ENCODE measurements at regions not wholly inside any gene's neighbourhood (a gene's known extent, or its start where the extent isn't known, plus 50 kb on each side); places are given as distances from the start of the nearest gene placed in this dataset.
"Not testable (repeated sequence)": the region's sequence is repeated elsewhere in the genome, so short reads cannot be mapped to it uniquely, and the experiment has no call there.

DNA sequence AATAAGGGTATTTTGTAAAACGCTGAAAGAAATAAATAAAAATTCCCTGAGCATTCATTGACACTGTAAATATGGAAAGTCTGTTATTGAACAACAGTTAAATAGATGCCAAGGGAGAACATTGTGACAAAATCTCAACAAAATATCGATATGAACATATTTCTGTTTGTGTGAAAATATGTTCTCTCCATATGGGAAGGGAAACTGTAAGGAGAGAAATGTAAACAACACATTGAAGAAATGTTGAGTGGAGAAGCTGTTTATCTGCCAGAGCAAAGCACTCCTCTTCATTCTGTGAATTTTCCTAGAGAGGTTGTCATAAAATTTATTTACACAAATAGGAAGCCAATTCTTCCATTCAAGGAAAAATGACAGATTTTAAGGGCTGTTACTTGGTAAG is 57.1 kb upstream of the EOMES start:
- no peak for DNase-seq

DNA sequence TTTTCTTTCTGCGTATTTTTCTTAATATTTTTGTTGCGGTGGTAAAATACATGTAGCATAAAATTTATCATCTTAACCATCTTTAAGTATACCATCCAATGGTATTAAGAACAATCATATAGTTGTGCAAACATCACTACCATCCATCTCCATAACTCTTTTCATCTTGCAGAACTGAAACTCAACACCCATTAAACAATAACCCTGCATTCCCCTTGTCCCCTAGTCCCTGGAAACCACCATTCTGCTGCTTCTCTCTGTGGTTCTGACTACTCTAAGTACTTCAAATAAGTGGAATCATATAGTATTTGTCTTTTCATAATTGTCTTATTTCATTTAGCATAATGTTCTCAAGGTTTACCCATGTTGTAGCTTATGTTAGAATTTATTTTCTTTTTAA is 67.3 kb upstream of the EOMES start:
- no peak for DNase-seq

DNA sequence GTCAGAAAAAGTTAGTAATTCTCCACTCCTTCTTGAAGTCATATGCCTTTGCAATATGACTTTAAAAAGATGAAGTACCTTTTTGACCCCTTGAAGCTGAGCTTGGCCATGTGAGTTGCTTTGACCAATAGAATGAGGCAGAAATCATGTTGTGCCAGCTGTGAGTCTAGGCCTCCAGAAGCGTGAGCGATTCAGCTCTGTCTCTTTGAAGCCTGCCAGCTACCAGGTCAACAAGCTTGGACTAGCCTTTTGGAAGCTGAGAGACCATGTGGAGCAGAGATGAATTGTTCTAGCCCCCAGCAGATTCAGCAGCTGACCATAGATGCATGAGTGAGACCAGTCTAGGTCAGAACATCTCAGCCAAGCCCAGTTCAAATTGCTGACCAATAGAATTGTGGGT is 69.8 kb upstream of the EOMES start:
- DNase-seq = no peak

DNA sequence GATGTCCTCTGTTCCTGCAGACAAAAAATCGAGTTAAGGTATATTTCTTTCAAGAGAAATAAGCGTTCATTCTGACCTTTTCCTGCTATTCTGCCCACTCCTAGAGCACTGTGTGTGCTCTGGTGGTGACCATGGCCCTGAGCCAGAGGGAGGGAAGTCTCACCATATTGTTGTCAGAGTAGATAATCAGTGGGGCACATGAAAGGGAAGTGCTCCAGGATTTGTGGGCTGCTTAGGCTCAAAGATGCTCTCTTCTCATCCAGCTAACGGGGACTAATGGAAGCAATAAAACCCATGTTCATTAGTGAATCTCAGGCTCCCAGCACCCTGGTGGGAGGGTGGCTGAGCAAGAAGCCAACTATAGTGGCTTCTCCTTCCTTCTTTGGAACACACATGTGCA is 70.7 kb upstream of the EOMES start:
- DNase-seq = no peak

DNA sequence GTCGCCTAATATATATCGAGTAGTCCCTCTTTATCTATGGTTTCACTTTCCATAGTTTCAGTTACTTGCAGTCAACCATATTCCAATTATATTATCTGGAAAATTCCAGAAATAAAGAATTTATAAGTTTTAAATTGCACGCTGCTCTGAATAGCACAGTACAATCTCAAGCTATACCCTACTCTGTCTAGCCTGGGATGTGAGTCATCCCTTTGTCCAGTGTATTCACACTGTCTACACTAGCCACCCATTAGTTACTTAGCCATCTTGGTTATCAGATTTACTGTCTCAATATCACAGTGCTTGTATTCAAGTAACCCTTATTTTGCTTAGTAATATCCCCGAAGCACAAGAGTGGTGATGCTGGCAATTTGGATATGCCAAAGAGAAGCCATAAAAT is 72.1 kb upstream of the EOMES start:
- DNase-seq = no peak

DNA sequence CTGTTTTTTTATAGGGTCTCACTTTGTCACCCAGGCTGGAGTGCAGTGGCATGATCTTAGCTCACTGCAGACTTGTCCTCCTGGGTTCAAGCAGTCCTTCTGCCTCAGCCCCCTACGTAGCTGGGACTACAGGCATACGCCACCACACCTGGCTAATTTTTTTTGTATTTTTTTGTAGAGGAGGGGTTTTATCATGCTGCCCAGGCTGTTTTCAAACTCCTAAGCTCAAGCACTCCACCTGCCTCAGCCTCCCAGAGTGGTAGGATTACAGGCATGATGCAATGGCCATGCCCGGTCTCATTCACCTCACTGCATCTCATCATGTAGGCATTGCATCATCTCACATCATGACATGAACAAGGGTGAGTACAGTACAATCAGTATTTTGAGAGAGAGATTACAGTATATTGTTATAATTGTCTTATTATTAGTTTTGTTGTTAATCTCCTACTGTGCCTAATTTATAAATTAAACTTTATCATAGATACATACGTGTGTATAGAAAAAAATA is 74.3 kb upstream of the EOMES start:
- no peak for DNase-seq

DNA sequence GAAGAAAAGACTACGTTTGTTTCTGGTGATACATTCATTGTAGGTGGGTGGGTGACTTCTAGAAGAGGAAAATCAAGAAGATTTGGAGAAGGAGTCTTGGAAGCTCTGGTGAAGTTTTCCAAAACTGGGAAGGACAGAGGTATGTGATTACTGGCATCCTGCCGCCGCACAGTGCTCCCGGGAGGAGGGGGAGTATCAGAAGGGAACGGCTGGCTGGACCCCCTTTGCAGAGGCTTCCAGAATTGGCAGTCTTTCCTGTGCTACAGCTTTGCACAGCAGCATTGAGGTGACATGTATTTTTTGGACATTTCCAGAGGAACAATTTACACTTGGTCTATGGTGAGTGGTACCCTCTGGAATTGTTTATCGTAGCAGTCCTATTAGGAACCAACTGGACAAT is 75.7 kb upstream of the EOMES start:
- no peak for DNase-seq

DNA sequence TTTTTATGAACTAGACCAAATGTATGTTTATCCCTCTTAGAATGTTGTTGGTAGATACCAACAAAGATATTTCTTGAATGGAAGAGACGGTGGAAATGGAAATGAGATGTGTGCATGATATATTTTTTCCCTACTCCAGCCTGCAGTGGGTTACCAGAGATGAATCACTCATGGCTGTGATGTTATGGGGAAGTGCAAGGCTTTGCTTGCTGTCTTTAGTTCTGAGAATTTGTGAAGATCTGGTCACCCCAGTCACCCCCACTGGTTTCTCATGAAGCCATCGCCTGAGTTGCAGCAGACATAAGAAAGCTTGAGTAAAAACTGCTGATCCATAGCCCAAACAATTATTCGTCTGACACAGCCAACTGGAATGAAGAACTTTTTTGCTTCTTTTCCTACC is 78.1 kb upstream of the EOMES start:
- DNase-seq = no peak

DNA sequence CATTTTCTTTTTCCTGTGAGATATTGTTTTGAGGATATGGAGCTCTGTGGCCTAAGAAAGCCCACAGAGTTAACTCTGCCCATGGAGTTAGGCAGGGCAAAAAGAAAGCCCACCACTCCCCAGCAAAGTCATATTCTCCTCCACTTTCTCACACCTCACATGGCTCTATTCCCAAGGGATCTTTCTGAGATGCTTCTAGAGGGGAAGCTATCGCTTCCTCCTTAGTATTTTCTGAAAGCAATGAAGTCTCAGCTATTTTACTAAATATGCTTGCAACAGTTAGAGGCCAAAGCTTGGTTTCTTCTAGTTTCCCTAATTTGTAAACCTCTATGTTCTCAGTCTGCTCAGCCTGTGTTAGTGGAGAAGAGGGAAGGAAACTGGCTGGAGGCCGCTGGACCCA is 80.3 kb upstream of the EOMES start:
- DNase-seq = no peak

DNA sequence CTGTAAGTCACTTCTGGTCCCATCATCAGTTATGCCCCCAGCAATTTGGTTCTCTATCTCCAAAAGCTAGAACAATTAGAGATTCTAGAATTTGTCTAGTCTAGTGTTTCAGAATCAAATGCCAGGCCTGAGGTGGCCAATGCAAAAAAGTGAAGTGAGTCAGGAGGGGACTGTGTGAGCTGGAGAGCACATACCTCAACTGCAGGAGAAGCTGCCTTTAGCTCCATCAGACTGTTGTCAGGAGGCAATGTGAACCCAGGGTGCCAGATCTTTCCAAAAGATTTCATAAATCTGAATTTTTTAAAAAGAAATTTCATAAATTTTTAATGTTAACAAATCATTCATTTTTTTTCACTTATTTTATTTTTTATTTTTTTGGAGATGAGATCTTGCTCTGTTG is 80.7 kb upstream of the EOMES start:
- no peak for DNase-seq

DNA sequence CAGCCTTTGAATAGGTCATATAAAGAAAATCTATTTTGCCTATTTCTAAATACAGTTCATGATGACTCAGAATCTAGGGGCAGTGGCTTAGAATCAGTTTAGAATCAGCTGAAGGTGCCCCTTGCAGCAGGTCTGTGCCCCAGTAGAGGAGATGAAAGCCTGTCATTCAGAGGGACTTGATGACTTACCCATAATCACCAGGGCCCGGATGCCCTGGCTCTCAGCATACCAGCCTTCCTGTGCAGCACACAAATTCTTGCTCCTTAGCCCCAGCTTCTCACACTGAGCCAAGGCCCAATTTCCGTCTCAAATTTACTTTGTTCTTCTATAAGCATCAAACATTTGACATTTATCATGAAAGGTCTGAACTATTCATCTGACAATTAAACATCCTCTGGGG is 83.2 kb upstream of the EOMES start:
- DNase-seq = no peak

DNA sequence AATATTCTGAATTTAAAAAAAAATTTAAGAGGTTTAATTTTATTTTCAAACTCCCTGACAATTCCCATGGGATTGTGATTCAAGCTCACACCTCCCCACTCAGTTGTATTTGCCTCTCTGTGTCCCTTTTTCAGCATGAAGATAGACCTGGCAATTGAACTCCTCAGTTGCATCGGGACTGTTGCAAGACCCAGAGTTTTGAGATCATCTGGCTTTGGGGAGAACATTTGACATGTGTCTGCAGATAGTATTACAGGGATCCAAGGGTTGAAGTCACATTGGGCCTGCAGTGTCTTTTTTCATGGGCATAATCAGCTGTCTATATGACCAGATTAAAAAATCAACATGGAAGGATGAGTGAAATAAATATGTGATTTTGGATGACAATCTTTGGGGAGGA is 91.1 kb upstream of the EOMES start:
- DNase-seq = no peak

DNA sequence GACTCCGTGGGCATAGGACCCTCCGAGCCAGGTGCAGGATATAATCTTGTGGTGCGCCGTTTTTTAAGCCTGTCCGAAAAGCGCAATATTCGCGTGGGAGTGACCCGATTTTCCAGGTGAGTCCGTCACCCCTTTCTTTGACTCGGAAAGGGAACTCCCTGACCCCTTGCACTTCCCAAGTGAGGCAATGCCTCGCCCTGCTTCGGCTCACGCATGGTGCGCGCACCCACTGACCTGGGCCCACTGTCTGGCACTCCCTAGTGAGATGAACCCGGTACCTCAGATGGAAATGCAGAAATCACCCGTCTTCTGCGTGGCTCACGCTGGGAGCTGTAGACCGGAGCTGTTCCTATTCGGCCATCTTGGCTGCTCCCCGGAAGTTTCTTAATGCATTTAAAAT is 99.5 kb upstream of the EOMES start:
- not testable (repeated sequence) for DNase-seq

DNA sequence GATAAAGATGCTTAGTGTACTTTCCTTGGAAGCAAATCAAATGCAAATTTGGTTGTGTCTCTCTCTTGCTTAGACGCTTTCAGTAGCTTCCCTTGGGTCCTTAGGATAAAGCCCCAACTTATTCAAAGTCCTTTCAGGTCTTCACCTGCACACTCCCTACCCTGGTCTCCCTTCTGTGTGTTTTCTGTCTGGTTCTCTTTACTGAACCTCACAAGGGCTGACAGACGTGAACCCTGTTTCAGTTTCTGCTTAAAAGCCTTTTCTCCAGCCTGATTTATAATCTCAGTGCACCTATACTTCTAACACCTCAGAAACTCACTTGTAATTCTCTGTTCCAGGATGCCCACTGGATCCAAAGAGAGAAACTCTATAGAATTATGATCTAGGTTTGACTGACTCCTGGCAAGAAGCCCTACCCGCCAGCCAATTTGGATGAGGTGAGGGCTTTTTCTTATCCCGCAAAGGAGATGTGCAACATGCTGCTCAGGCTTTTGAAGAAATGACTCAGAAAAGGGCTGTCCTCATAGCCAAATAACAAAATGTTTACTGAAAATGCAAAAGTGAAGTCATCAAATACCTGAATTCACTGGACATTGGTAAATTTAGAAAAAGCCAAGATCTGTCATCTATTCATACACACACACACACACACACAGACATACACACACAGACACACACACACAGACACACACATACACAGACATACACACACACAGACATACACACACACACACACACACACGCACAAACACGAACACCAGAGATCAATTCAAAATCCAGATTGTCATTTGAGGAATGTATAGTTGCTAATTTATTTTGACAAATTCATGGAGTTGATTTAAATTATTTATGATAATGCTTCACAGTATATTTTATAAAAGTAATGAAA is 102.4 kb upstream of the EOMES start:
- no peak for DNase-seq

DNA sequence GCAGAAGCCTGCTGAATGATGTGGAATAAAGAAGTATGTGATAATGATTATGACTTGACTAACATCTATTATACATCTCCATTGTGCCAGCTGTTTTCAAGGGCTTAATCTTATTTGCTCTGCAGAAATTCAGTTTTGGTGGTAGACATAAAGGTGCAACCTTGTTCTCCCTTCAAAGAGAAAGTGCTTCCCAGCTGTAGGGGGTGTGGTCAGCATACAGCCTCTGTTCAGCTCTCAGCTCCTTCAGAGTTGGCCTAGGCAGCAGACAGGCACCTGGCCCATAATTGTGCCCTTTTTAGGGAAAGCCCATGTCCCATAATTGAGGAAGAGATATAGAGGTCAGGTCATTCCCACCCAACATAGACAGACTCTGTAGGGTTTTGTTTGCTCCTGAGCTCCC is 104.3 kb upstream of the EOMES start:
- no peak for DNase-seq

DNA sequence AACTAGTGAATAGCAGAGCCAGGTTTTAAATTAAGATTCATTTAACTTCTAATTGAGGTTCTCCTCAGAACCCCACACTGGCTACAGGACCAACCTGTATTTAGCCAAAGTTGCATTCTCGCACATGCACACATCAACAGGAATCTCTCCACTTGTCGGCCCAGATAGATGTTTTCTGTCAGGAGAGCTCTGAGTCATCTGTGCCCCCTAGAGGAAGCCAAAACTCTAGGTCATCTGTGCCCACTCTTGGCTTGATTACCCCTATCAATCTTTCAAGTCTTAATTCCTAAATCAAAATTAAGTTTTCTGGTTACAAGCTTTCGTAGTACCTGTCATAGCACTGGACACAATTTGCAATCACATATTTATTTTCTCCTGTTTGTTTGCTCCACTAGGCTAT is 104.9 kb upstream of the EOMES start:
- no peak for DNase-seq

DNA sequence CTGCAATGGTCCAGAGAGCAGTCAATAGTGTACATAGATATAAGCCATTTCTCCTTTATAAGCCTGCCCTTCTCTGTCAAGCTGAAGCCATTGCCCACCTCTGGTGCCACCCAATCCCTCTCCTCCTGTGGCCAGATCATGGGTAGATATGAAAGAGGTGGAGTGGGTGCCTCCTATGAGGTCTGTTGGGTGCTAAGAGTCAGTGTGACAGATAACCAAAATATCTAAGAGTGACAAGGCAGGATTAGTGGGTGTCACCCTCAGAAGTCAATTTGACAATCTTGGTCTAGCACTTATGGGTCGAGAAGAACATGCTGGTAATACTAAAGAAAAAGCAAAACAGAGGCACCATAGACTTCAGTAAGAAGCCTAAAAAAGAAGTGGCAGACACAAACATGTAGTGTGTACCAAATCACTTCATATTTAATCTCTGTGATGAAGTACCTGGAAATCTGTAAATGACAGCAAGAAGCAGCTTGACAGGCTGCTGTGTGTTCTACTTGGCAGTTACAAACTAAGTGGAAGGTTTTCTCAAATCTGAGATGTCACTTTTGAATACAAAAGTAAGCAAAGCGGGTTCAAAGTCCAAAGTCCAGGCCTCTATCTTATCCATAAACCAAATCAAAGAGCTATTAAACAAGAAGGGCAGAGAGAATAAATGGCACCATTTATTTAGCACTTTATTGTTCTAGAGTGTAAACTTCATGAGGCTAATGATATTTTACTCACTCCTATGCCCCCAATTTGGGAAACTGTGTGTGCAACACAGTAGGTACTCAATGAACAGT is 118.9 kb upstream of the EOMES start:
- no peak for DNase-seq

DNA sequence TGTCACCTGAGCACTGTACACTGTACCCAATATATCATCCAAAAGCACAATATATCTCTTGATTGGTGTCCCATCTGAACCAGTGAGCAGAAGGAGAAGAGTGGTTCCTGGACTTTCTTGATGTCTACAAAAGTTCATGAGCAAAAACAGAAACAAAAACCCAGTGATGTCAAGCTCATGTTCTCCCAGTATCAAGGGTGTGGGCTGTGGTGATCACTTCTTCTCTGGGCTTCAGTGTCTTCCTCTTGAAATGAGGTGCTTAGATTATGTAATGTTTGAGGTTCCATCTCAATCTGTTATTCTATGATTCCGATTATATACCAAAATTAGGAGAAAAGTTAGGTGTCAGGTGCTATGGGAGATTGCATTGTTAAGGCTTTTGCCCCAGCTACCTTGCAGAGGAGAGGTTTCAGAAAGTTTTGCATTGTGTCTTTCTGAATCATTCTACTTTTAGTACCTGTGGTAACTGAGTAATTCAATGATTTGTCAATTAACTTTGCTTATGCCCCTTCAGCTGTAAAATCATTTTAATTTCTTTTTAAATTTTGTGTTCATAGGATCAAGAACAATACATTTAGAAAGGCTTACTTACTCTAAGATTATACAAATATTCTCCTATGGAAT is 122.0 kb upstream of the EOMES start:
- no peak for DNase-seq

DNA sequence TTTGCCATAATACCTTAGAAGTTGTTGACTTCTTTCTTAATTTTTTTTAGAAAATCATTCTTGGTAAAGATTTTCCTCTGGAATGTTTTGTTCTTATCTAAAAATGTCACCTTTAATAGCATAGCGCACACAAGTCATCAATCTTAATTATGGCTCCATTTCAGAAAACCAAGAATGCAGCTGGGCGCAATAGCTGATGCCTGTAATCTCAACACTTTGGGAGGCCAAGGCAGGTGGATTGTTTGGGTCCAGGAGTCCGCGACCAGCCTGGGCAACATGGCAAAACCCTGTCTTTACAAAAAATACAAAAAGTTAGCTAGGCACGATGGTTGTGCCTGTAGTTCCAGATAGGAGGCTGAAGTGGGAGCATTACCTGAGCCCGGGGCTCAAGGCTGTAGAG is 125.6 kb upstream of the EOMES start:
- DNase-seq = no peak

DNA sequence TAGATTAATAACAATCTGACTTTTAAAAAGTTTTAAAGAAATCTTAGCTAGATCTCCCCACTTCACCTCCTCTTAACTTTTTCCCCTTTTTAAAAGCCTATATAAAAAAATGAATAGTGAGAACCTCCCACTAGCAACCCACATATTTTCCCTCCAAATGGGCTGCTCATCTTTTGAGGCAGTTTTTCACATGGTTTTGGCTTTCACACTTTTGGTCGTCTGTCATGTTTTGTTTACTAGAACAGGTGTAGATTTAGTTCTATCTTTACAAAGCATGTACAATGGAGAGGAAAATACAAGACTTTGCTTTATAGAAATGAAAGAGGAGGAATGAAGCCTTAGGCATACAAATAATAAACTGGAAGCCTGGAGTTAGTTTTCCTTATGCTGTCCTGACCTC is 126.7 kb upstream of the EOMES start:
- DNase-seq = no peak

DNA sequence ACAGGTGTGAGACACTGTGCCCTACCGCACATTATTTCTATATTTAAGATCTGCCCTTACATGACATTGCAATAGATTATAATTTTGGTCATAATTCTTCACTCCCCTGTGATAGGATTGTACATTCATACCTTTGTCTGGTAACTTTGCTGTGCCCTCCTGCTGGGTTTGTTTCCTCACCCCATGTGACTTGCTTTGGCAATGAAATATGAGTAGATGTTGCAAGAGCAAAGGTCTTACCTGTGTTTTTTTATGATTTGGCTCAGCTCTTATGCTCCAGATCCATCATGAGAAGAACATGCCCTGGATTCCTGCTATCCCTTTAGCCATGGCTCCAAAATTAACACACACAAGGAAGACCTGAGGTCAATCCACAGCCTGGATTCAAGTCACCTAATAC is 137.7 kb upstream of the EOMES start:
- DNase-seq = no peak

DNA sequence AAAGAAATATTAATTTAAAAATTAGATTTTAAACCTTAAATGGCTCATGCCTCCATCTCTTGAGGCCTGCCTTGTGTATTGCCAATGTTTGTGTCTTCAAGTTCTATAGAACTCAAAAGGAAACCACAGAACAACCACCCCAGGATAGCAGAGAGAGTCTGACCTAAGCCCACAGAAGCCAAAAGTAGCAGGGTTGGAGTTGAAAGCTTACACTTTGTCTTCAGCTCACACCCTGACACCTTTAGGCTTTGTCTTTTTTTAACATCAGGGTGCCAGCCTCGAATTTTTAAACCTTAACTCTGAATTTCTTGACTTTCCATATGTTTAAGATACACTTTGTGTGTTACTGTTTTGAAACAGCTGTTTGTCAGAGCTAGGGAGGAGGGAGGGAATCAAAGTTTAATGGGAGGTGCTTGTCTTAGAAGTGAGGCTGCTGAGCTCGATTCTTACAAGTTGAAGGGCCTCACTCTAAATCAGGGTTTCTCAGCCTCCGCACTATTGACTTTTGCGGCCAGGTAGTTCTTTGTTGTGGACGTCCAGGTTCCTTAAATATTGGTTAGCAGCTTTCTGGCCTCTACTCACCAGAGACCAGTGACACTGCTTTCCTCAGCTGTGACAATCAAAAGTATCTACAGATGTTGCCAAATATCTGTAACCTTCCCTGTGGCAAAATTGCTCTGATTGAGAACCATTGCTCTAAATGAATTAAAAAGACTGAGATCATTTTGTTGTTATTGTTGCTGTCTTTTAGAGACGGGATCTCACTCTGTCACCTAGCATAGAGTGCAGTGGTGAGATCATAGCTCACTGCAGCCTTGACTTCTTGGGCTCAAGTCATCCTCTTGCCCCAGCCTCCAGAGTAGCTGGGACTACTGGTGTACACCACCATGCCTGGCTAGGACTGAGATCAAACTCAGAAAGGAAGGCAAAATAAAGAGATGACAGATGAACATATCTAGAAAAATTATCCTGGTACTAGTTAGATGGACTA is 139.2 kb upstream of the EOMES start:
- no peak for DNase-seq

All from hindlimb muscle (tissue), 1 donor.